HL-60 (cell line): ENCODE measurements at regions not wholly inside any gene's neighbourhood (a gene's known extent, or its start where the extent isn't known, plus 50 kb on each side); places are given as distances from the start of the nearest gene placed in this dataset.

Experiments used
- DNase-seq, 2 experiments: peaks; one replicate each; pipeline ENCODE4 v3.0.0-alpha.2; 2010 to 2020; ENCODE audit warnings: low read depth in 1 of 2, low spot score in 1 of 2
- H3K27ac ChIP-seq: fragments of 250-450 bp; sonication (Bioruptor Pico); replicated peaks from 2 replicates; pipeline ENCODE4 v1.5.1; 2020; ENCODE audit warnings: mild to moderate bottlenecking, moderate library complexity
- H3K27me3 ChIP-seq: fragments of 250-450 bp; sonication (Bioruptor Pico); 2 replicates; pipeline ENCODE4 v1.5.1; 2021; ENCODE audit warnings: mild to moderate bottlenecking, moderate library complexity; ENCODE audit not compliant: insufficient read depth, poor library complexity, severe bottlenecking
- H3K4me3 ChIP-seq: replicated peaks from 2 replicates; pipeline ENCODE4 v1.5.1; 2011; ENCODE audit warnings: mild to moderate bottlenecking, control low read depth, low read length; ENCODE audit not compliant: insufficient read depth
- CTCF ChIP-seq: IDR thresholded peaks from one replicate; pipeline ENCODE4 v1.5.1; 2011; ENCODE audit warnings: low read length, control low read depth, inconsistent platforms; ENCODE audit not compliant: insufficient read depth
- GABPA ChIP-seq: IDR thresholded peaks from 2 replicates; pipeline ENCODE4 v1.6.1; 2012; ENCODE audit warnings: low read depth
- POLR2AphosphoS5 ChIP-seq: IDR thresholded peaks from 2 replicates; pipeline ENCODE4 v1.6.1; 2012; ENCODE audit warnings: low read depth
- REST ChIP-seq: IDR thresholded peaks from 2 replicates; pipeline ENCODE4 v1.6.1; 2012; ENCODE audit warnings: low read depth; ENCODE audit not compliant: insufficient replicate concordance
- SPI1 ChIP-seq: IDR thresholded peaks from 2 replicates; pipeline ENCODE4 v1.6.1; 2012; ENCODE audit warnings: low read depth, mild to moderate bottlenecking, borderline replicate concordance

- H3K4me3 ChIP-seq, result no peak overlapping the region
- TF ChIP-seq REST (no peak), POLR2AphosphoS5 (no peak), SPI1 (no peak), CTCF (no peak), GABPA (no peak)
- no peak for DNase-seq
- H3K27ac ChIP-seq, result no peak overlapping the region
- peaks cover 8% of the 10 kb centered on the region for H3K27me3 ChIP-seq
Measured at GRCh38 chr15:97081666-97082226, 751.2 kb downstream of the NR2F2 start.

- no peak overlapping the region for H3K27ac ChIP-seq
- no peak for TF ChIP-seq GABPA
- TF ChIP-seq CTCF, result no peak
- no peak for TF ChIP-seq POLR2AphosphoS5
- TF ChIP-seq SPI1, result no peak
- no peak for TF ChIP-seq REST
- no peak overlapping the region for H3K4me3 ChIP-seq
- H3K27me3 ChIP-seq, result peaks cover 8% of the 10 kb centered on the region
- no peak for DNase-seq
Measured at GRCh38 chr15:97082830-97083229, 752.3 kb downstream of the NR2F2 start.

- DNase-seq, result peak; percentile 59 to 79
- TF ChIP-seq SPI1, result peak; percentile 6; the same call in 1 of the 2 replicates
- peak; percentile 77 for TF ChIP-seq POLR2AphosphoS5
- TF ChIP-seq REST, result no peak
- TF ChIP-seq CTCF, result no peak
- TF ChIP-seq GABPA, result no peak
- H3K4me3 ChIP-seq, result no peak overlapping the region
- H3K27me3 ChIP-seq, result peaks cover 2% of the 10 kb centered on the region
- no peak overlapping the region for H3K27ac ChIP-seq
Measured at GRCh38 chr15:97084650-97085049, 754.1 kb downstream of the NR2F2 start.
